Keratinocyte (primary cell): ENCODE measurements at regions not wholly inside any gene's neighbourhood (a gene's known extent, or its start where the extent isn't known, plus 50 kb on each side); places are given as distances from the start of the nearest gene placed in this dataset.

ENCODE experiments used
- DNase-seq: peaks from one replicate; pipeline ENCODE4 v3.0.0-alpha.2; 2011; ENCODE audit warnings: low read depth, missing footprints, low spot score
- FAIRE-seq: peaks from 2 replicates; lab custom pipeline; 2011; peaks lifted over from hg19 to GRCh38; lab: Jason Lieb, UNC
- H2AFZ ChIP-seq: 2 replicates; pipeline ENCODE4 v1.6.0; 2012; ENCODE audit warnings: low read length, control low read depth, inconsistent platforms; ENCODE audit not compliant: control insufficient read depth
- H3K27ac ChIP-seq: 2 replicates; pipeline ENCODE4 v1.5.1; 2011; ENCODE audit warnings: low read length; ENCODE audit not compliant: control insufficient read depth, insufficient read depth
- H3K27me3 ChIP-seq: 3 replicates; pipeline ENCODE4 v1.6.0; 2011; ENCODE audit warnings: low read length; ENCODE audit not compliant: control insufficient read depth, insufficient read depth; ENCODE audit errors: extremely low read depth
- H3K36me3 ChIP-seq, 2 experiments: 2 replicates in 1 of 2; 3 replicates in 1 of 2; pipeline ENCODE4 v1.5.1; 2011; ENCODE audit warnings: low read length in 2 of 2, mild to moderate bottlenecking in 1 of 2; ENCODE audit not compliant: control insufficient read depth in 2 of 2, insufficient read depth in 2 of 2; ENCODE audit errors: extremely low read depth in 1 of 2
- H3K4me1 ChIP-seq: 3 replicates; pipeline ENCODE4 v1.5.1; 2011; ENCODE audit warnings: low read length; ENCODE audit not compliant: control insufficient read depth, insufficient read depth; ENCODE audit errors: extremely low read depth
- H3K4me2 ChIP-seq: 3 replicates; pipeline ENCODE4 v1.6.0; 2011; ENCODE audit warnings: low read depth, low read length; ENCODE audit not compliant: control insufficient read depth, insufficient read depth; ENCODE audit errors: extremely low read depth
- H3K4me3 ChIP-seq, 3 experiments: fragments of 200-600 bp in 1 of 3; sonication (generic) in 1 of 3; 2 replicates in 2 of 3; 3 replicates in 1 of 3; pipeline ENCODE4 v1.5.1; 2011 to 2016; ENCODE audit warnings: low read length in 3 of 3, mild to moderate bottlenecking in 3 of 3, control low read depth in 2 of 3, inconsistent platforms in 1 of 3, low read depth in 1 of 3, mixed read lengths in 1 of 3, mixed run types in 1 of 3, moderate library complexity in 1 of 3; ENCODE audit not compliant: control insufficient read depth in 2 of 3, insufficient read depth in 2 of 3; ENCODE audit errors: extremely low read depth in 1 of 3
- H3K79me2 ChIP-seq: 2 replicates; pipeline ENCODE4 v1.6.0; 2012; ENCODE audit warnings: low read length; ENCODE audit not compliant: control insufficient read depth, insufficient read depth
- H3K9ac ChIP-seq: 3 replicates; pipeline ENCODE4 v1.6.0; 2011; ENCODE audit warnings: low read length; ENCODE audit not compliant: control insufficient read depth, insufficient read depth; ENCODE audit errors: extremely low read depth
- H3K9me1 ChIP-seq: 3 replicates; pipeline ENCODE4 v1.6.0; 2011; ENCODE audit warnings: low read length; ENCODE audit not compliant: control insufficient read depth, insufficient read depth; ENCODE audit errors: extremely low read depth
- H3K9me3 ChIP-seq: 2 replicates; pipeline ENCODE4 v1.5.1; 2012; ENCODE audit warnings: low read depth, low read length; ENCODE audit not compliant: control insufficient read depth
- H4K20me1 ChIP-seq: 3 replicates; pipeline ENCODE4 v1.6.0; 2011; ENCODE audit warnings: low read length; ENCODE audit not compliant: control insufficient read depth, insufficient read depth; ENCODE audit errors: extremely low read depth
- EZH2 ChIP-seq: IDR thresholded peaks from one replicate; pipeline ENCODE4 v1.6.1; 2012; ENCODE audit warnings: inconsistent platforms, mild to moderate bottlenecking, low read length, moderate library complexity
- dilution Hi-C: fragments of 300-500 bp; cut with MboI; formaldehyde crosslinking; loops from one replicate; pipeline ENCODE4 v1.7.0; 2020; ENCODE audit warnings: low sequenced_read_pairs; ENCODE audit not compliant: extremely low pct_ligation_motif_present
- TF ChIP-seq, protein P1 (sequence below), 3 experiments: IDR thresholded peaks in 1 of 3; conservative IDR thresholded peaks in 1 of 3; optimal IDR thresholded peaks in 1 of 3; 2 replicates in 2 of 3; 3 replicates in 1 of 3; pipeline versions ENCODE3 to v1.5.1; 2011; ENCODE audit warnings: low read length in 3 of 3, mild to moderate bottlenecking in 3 of 3, moderate library complexity in 2 of 3, control low read depth in 1 of 3, inconsistent platforms in 1 of 3; ENCODE audit not compliant: insufficient read depth in 2 of 3; ENCODE audit errors: extremely low read depth in 1 of 3

DNA sequence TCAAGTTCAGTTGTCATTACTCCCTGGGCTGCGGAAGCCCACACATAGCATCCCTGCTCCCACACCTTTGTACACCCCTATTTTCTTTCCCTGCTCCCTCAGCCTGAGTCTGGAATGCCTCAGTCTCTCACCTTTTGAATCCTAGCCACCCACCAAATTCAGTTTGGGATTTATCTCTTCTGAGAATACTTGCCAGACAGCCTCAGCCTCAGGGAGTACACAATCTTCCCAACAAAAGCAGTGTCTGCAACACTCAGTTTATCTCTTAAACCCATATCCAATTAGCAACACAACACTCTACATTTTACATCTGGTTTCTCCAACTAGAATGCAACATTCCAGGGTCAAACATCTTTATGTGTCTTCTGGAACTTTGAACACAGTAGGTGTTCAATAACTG lies 190.2 kb downstream of the GPAM start:
- Histone ChIP-seq H3K4me3 (no peak overlapping the region), H3K27ac (no peak overlapping the region), H4K20me1 (no peaks in the 10 kb centered on the region), H3K9me3 (no peaks in the 10 kb centered on the region), H3K9ac (no peak overlapping the region), H3K27me3 (no peaks in the 10 kb centered on the region), H3K36me3 (no peaks in the 10 kb centered on the region), H2AFZ (no peak overlapping the region), H3K4me1 (no peaks in the 10 kb centered on the region), H3K9me1 (no peaks in the 10 kb centered on the region), H3K79me2 (no peaks in the 10 kb centered on the region), H3K4me2 (no peak overlapping the region)
- FAIRE-seq = no peak
- no peak for DNase-seq
- dilution Hi-C loops = no loop called here
- TF ChIP-seq, protein P1, sequence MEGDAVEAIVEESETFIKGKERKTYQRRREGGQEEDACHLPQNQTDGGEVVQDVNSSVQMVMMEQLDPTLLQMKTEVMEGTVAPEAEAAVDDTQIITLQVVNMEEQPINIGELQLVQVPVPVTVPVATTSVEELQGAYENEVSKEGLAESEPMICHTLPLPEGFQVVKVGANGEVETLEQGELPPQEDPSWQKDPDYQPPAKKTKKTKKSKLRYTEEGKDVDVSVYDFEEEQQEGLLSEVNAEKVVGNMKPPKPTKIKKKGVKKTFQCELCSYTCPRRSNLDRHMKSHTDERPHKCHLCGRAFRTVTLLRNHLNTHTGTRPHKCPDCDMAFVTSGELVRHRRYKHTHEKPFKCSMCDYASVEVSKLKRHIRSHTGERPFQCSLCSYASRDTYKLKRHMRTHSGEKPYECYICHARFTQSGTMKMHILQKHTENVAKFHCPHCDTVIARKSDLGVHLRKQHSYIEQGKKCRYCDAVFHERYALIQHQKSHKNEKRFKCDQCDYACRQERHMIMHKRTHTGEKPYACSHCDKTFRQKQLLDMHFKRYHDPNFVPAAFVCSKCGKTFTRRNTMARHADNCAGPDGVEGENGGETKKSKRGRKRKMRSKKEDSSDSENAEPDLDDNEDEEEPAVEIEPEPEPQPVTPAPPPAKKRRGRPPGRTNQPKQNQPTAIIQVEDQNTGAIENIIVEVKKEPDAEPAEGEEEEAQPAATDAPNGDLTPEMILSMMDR (optimal IDR thresholded peaks at IDR 0.05 in 1 of 3, IDR thresholded peaks at IDR 0.05 in 1 of 3, conservative IDR thresholded peaks at IDR 0.05 in 1 of 3; ENCODE audit: extremely low read depth in 1 of 3, insufficient read depth in 2 of 3, low read length in 3 of 3) = no peak
- no peak for TF ChIP-seq EZH2

DNA sequence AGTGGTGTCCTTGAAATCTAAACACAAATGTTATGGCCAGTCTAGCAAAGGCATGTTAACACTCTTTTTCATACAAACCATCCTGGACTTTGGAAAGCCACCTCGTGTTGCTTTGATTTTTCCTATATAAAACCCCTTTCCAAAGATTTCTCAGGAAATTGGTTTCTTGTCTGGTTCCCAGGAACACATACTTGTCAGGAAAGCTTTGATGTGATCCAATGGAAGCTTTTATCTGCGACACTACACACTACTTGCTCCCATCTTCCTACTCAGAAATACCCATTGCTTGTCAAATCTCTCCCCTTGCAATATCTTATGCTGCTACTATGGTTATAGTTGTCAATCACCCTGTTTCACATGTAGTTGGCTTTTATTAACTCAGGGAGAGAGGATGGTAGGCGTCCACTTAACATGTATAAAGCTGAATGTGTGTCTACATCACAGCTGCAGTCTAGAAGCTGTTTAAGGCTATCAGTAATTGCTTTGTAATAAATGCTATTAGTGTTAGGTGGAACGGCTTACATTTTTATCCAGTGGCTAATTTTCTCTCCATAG lies 189.6 kb downstream of the GPAM start:
- dilution Hi-C loops = no loop called here
- Histone ChIP-seq H3K27me3 (no peaks in the 10 kb centered on the region), H3K4me2 (no peak overlapping the region), H4K20me1 (no peaks in the 10 kb centered on the region), H3K79me2 (no peaks in the 10 kb centered on the region), H3K9me3 (no peaks in the 10 kb centered on the region), H3K9ac (no peak overlapping the region), H3K4me1 (no peaks in the 10 kb centered on the region), H3K4me3 (no peak overlapping the region), H3K36me3 (no peaks in the 10 kb centered on the region), H3K27ac (no peak overlapping the region), H2AFZ (no peak overlapping the region), H3K9me1 (no peaks in the 10 kb centered on the region)
- no peak for FAIRE-seq
- no peak for DNase-seq
- TF ChIP-seq, protein P1 (optimal IDR thresholded peaks at IDR 0.05 in 1 of 3, IDR thresholded peaks at IDR 0.05 in 1 of 3, conservative IDR thresholded peaks at IDR 0.05 in 1 of 3; ENCODE audit: extremely low read depth in 1 of 3, insufficient read depth in 2 of 3, low read length in 3 of 3) = no peak
- no peak for TF ChIP-seq EZH2
